HEK293 (cell line): ENCODE measurements at regions not wholly inside any gene's neighbourhood (a gene's known extent, or its start where the extent isn't known, plus 50 kb on each side); places are given as distances from the start of the nearest gene placed in this dataset.
A peak's percentile ranks its signal among the peaks of the same experiment; 100 is the strongest.

Source experiments
- CTCF ChIA-PET: fragments of 350-600 bp; formaldehyde crosslinking; extraction: SDS; loops from one replicate; lab custom pipeline; 2021; ENCODE audit warnings: antibody characterized with exemption; lab: Yijun Ruan, JAX
- POLR2A ChIA-PET: fragments of 300-600 bp; formaldehyde crosslinking; extraction: SDS; loops from one replicate; lab custom pipeline; 2020; ENCODE audit warnings: antibody characterized with exemption, inconsistent platforms; lab: Yijun Ruan, JAX
- H3K27ac ChIP-seq: fragments of 200-500 bp; sonication (Bioruptor generic); 2 replicates; pipeline ENCODE4 v1.5.1; 2014; ENCODE audit warnings: low read depth, low read length, control low read depth, inconsistent platforms; ENCODE audit errors: extremely low read depth
- H3K36me3 ChIP-seq, 2 experiments: fragments of 200-500 bp in 1 of 2; sonication (Bioruptor generic) in 1 of 2; 1 replicate in 1 of 2; 2 replicates in 1 of 2; pipeline ENCODE4 v1.5.1; 2014 to 2017; ENCODE audit warnings: inconsistent platforms in 2 of 2, low read length in 2 of 2; ENCODE audit not compliant: control insufficient read depth in 2 of 2, insufficient read depth in 1 of 2
- H3K4me1 ChIP-seq: fragments of 200-500 bp; sonication (Bioruptor generic); 2 replicates; pipeline ENCODE4 v1.5.1; 2014; ENCODE audit warnings: mild to moderate bottlenecking, low read length, inconsistent platforms; ENCODE audit not compliant: control insufficient read depth, insufficient read depth
- H3K4me3 ChIP-seq: 2 replicates; pipeline ENCODE4 v1.5.1; 2011; ENCODE audit warnings: low read depth, mild to moderate bottlenecking, control low read depth, low read length, moderate library complexity
- H3K9me3 ChIP-seq: fragments of 200-500 bp; sonication (Bioruptor generic); 2 replicates; pipeline ENCODE4 v1.5.1; 2014; ENCODE audit warnings: low read depth, low read length, inconsistent platforms; ENCODE audit not compliant: control insufficient read depth, insufficient read depth
- ATF2 ChIP-seq: fragments of 450-650 bp; formaldehyde crosslinking; IDR thresholded peaks from 2 replicates; pipeline ENCODE4 v1.5.1; 2016; ENCODE audit warnings: missing biosample characterization, missing genetic modification characterization, low read depth
- EGR2 ChIP-seq: fragments of 450-650 bp; formaldehyde crosslinking; IDR thresholded peaks from 2 replicates; pipeline ENCODE4 v1.5.1; 2016; ENCODE audit warnings: low read depth, missing biosample characterization, missing genetic modification characterization
- GFI1B ChIP-seq: fragments of 450-650 bp; formaldehyde crosslinking; IDR thresholded peaks from 2 replicates; pipeline ENCODE4 v1.5.1; 2016; ENCODE audit warnings: missing biosample characterization, missing genetic modification characterization
- GLI4 ChIP-seq: fragments of 450-650 bp; formaldehyde crosslinking; IDR thresholded peaks from 2 replicates; pipeline ENCODE4 v1.5.1; 2016; ENCODE audit warnings: missing biosample characterization, missing genetic modification characterization
- GLIS1 ChIP-seq: fragments of 450-650 bp; formaldehyde crosslinking; IDR thresholded peaks from 2 replicates; pipeline ENCODE4 v1.5.1; 2016; ENCODE audit warnings: missing biosample characterization, missing genetic modification characterization
- SCRT1 ChIP-seq: fragments of 450-650 bp; formaldehyde crosslinking; IDR thresholded peaks from 2 replicates; pipeline ENCODE4 v1.5.1; 2016; ENCODE audit warnings: missing biosample characterization, missing genetic modification characterization, borderline replicate concordance
- SETDB1 ChIP-seq: IDR thresholded peaks from one replicate; pipeline ENCODE4 v1.6.1; 2017; ENCODE audit warnings: mild to moderate bottlenecking, low read length, moderate library complexity, mixed read lengths; ENCODE audit not compliant: insufficient read length
- SP7 ChIP-seq: fragments of 450-650 bp; formaldehyde crosslinking; IDR thresholded peaks from 2 replicates; pipeline ENCODE4 v1.5.1; 2016; ENCODE audit warnings: missing biosample characterization, missing genetic modification characterization
- YY1 ChIP-seq: fragments of 450-650 bp; formaldehyde crosslinking; IDR thresholded peaks from 2 replicates; pipeline ENCODE4 v1.5.1; 2018; ENCODE audit warnings: missing biosample characterization, missing genetic modification characterization
- ZBTB44 ChIP-seq: fragments of 450-650 bp; IDR thresholded peaks from 2 replicates; pipeline ENCODE4 v1.5.1; 2018; ENCODE audit warnings: missing biosample characterization, mild to moderate bottlenecking, missing genetic modification characterization
- ZBTB7A ChIP-seq: fragments of 450-650 bp; formaldehyde crosslinking; IDR thresholded peaks from 2 replicates; pipeline ENCODE4 v1.5.1; 2016; ENCODE audit warnings: low read depth, missing biosample characterization, missing genetic modification characterization
- ZNF114 ChIP-seq: fragments of 450-650 bp; formaldehyde crosslinking; IDR thresholded peaks from 2 replicates; pipeline ENCODE4 v1.5.0; 2017; ENCODE audit warnings: missing biosample characterization, missing genetic modification characterization
- ZNF146 ChIP-seq: fragments of 450-650 bp; formaldehyde crosslinking; IDR thresholded peaks from 2 replicates; pipeline ENCODE4 v1.5.1; 2016; ENCODE audit warnings: missing biosample characterization, missing genetic modification characterization
- ZNF175 ChIP-seq: fragments of 450-650 bp; formaldehyde crosslinking; IDR thresholded peaks from 2 replicates; pipeline ENCODE4 v1.5.1; 2016; ENCODE audit warnings: missing biosample characterization, missing genetic modification characterization
- ZNF184 ChIP-seq: fragments of 450-650 bp; IDR thresholded peaks from 2 replicates; pipeline ENCODE4 v1.5.1; 2018; ENCODE audit warnings: missing biosample characterization, mild to moderate bottlenecking, missing genetic modification characterization
- ZNF2 ChIP-seq: fragments of 450-650 bp; formaldehyde crosslinking; IDR thresholded peaks from 2 replicates; pipeline ENCODE4 v1.5.1; 2016; ENCODE audit warnings: missing biosample characterization, missing genetic modification characterization
- ZNF211 ChIP-seq: fragments of 450-650 bp; formaldehyde crosslinking; IDR thresholded peaks from 2 replicates; pipeline ENCODE4 v1.5.1; 2016; ENCODE audit warnings: low read depth, missing biosample characterization, missing genetic modification characterization
- ZNF514 ChIP-seq: fragments of 450-650 bp; formaldehyde crosslinking; IDR thresholded peaks from 2 replicates; pipeline ENCODE4 v1.5.1; 2016; ENCODE audit warnings: missing biosample characterization, missing genetic modification characterization
- ZNF571 ChIP-seq: fragments of 450-650 bp; formaldehyde crosslinking; IDR thresholded peaks from 2 replicates; pipeline ENCODE4 v1.5.0; 2017; ENCODE audit warnings: missing biosample characterization, missing genetic modification characterization
- ZNF623 ChIP-seq: fragments of 450-650 bp; formaldehyde crosslinking; IDR thresholded peaks from 2 replicates; pipeline ENCODE4 v1.5.1; 2016; ENCODE audit warnings: missing biosample characterization, missing genetic modification characterization
- ZNF654 ChIP-seq: fragments of 450-650 bp; formaldehyde crosslinking; IDR thresholded peaks from 2 replicates; pipeline ENCODE4 v1.5.1; 2016; ENCODE audit warnings: low read depth, missing biosample characterization, missing genetic modification characterization
- ZNF776 ChIP-seq: fragments of 450-650 bp; formaldehyde crosslinking; IDR thresholded peaks from 2 replicates; pipeline ENCODE4 v1.5.0; 2017; ENCODE audit warnings: missing biosample characterization, missing genetic modification characterization, borderline replicate concordance
- ZSCAN5A ChIP-seq: fragments of 450-650 bp; formaldehyde crosslinking; IDR thresholded peaks from 2 replicates; pipeline ENCODE4 v1.5.1; 2016; ENCODE audit warnings: missing biosample characterization, missing genetic modification characterization

GRCh38 chr2:175571078-175571653 is 389.7 kb upstream of the ATP5MC3 start:
- TF ChIP-seq SP7 (tag by site-specific recombination) (peak; percentile 96), ZNF514 (tag by site-specific recombination) (no peak)
- TF ChIP-seq, all 188 proteins: peak for 1
- POLR2A ChIA-PET: no interaction called here

GRCh38 chr2:175568109-175568730 is 386.7 kb upstream of the ATP5MC3 start:
- CTCF ChIA-PET: interaction anchor here (1.3 kb wide), 1 partner anchor 20 kb away, joined by 6 read pairs; no protein-coding TSS in a partner anchor
- H3K4me1 ChIP-seq: no peaks in the 10 kb centered on the region
- POLR2A ChIA-PET: interaction anchor here (1.3 kb wide), 1 partner anchor 8 kb away, joined by 3 read pairs; no protein-coding TSS in a partner anchor
- H3K9me3 ChIP-seq: no peaks in the 10 kb centered on the region
- H3K36me3 ChIP-seq: no peaks in the 10 kb centered on the region
- no peak for TF ChIP-seq ZSCAN5A (tag by site-specific recombination)
- no peak for TF ChIP-seq ZNF114 (tag by site-specific recombination)
- no peak for TF ChIP-seq ZNF146 (tag by site-specific recombination)
- TF ChIP-seq SETDB1: no peak
- no peak for TF ChIP-seq ATF2
- no peak for TF ChIP-seq GLI4
- TF ChIP-seq ZNF175: no peak
- TF ChIP-seq ZBTB44 (tag by site-specific recombination): no peak
- no peak for TF ChIP-seq ZBTB7A (tag by site-specific recombination)
- TF ChIP-seq ZNF2: no peak
- TF ChIP-seq ZNF776 (tag by site-specific recombination): no peak
- H3K4me3 ChIP-seq: no peak overlapping the region
- H3K27ac ChIP-seq: no peak overlapping the region

More at GRCh38 chr2:175571078-175571653, 389.7 kb upstream of the ATP5MC3 start:
- no peak overlapping the region for H3K4me3 ChIP-seq
- H3K4me1 ChIP-seq: 0 out of 2 replicates have a peak, but pooled peaks cover 3% of the 10 kb centered on the region
- CTCF ChIA-PET: no interaction called here
- H3K27ac ChIP-seq: no peak overlapping the region
- H3K9me3 ChIP-seq: no peaks in the 10 kb centered on the region
- no peaks in the 10 kb centered on the region for H3K36me3 ChIP-seq

GRCh38 chr2:175567435-175568061 is 386.0 kb upstream of the ATP5MC3 start:
- Histone ChIP-seq H3K36me3 (no peaks in the 10 kb centered on the region), H3K4me3 (no peak overlapping the region), H3K4me1 (no peaks in the 10 kb centered on the region), H3K27ac (no peak overlapping the region), H3K9me3 (no peaks in the 10 kb centered on the region)
- ChIA-PET CTCF (no interaction called here), POLR2A (no interaction called here)
- no peak for TF ChIP-seq ZNF571
- no peak for TF ChIP-seq ZNF114 (tag by site-specific recombination)
- no peak for TF ChIP-seq ZNF211 (tag by site-specific recombination)
- no peak for TF ChIP-seq ZNF654 (tag by site-specific recombination)
- TF ChIP-seq ZNF146 (tag by site-specific recombination): no peak
- no peak for TF ChIP-seq GFI1B (tag by site-specific recombination)
- TF ChIP-seq ZNF623 (tag by site-specific recombination): no peak
- TF ChIP-seq SCRT1 (tag by site-specific recombination): no peak
- no peak for TF ChIP-seq GLIS1 (tag by site-specific recombination)
- no peak for TF ChIP-seq EGR2 (tag by site-specific recombination)
- no peak for TF ChIP-seq ZNF184 (tag by site-specific recombination)
- no peak for TF ChIP-seq YY1 (tag by site-specific recombination)
